Smooth muscle cell (in vitro differentiated cells): ENCODE measurements at regions not wholly inside any gene's neighbourhood (a gene's known extent, or its start where the extent isn't known, plus 50 kb on each side); places are given as distances from the start of the nearest gene placed in this dataset.

Experiments used
- DNase-seq: peaks from one replicate; lab custom pipeline; 2025; ENCODE audit not compliant: unreplicated experiment; lab: John Stamatoyannopoulos, UW
- H2AFZ ChIP-seq: fragments of 200-600 bp; sonication (generic); 2 replicates; pipeline ENCODE4 v1.6.0; 2016; ENCODE audit warnings: antibody characterized with exemption, low read depth, mild to moderate bottlenecking
- H3F3A ChIP-seq: fragments of 200-600 bp; sonication (generic); 2 replicates; pipeline ENCODE4 v1.6.0; 2017; ENCODE audit warnings: antibody characterized with exemption, low read depth
- H3K27ac ChIP-seq: fragments of 200-600 bp; sonication (generic); 2 replicates; pipeline ENCODE4 v1.5.1; 2016; ENCODE audit warnings: low read depth, mild to moderate bottlenecking
- H3K27me3 ChIP-seq: fragments of 200-600 bp; sonication (generic); 2 replicates; pipeline ENCODE4 v1.6.1; 2016; ENCODE audit warnings: low read depth, mild to moderate bottlenecking
- H3K36me3 ChIP-seq: fragments of 200-600 bp; sonication (generic); 2 replicates; pipeline ENCODE4 v1.5.1; 2016; ENCODE audit warnings: low read depth
- H3K4me1 ChIP-seq: fragments of 200-600 bp; sonication (generic); 2 replicates; pipeline ENCODE4 v1.5.1; 2016; ENCODE audit warnings: low read depth
- H3K4me2 ChIP-seq: fragments of 200-600 bp; sonication (generic); 2 replicates; pipeline ENCODE4 v1.6.0; 2016; ENCODE audit warnings: mild to moderate bottlenecking
- H3K4me3 ChIP-seq: fragments of 200-600 bp; sonication (generic); 2 replicates; pipeline ENCODE4 v1.5.1; 2016; ENCODE audit warnings: mild to moderate bottlenecking
- H3K79me2 ChIP-seq: fragments of 200-600 bp; sonication (generic); 2 replicates; pipeline ENCODE4 v1.6.0; 2016; ENCODE audit warnings: low read depth, mild to moderate bottlenecking
- H3K9ac ChIP-seq: fragments of 200-600 bp; sonication (generic); 2 replicates; pipeline ENCODE4 v1.6.0; 2016; ENCODE audit warnings: low read depth
- H3K9me3 ChIP-seq: fragments of 200-600 bp; sonication (generic); replicated peaks from 2 replicates; pipeline ENCODE4 v1.5.1; 2016; ENCODE audit warnings: low read depth
- H4K20me1 ChIP-seq: fragments of 200-600 bp; sonication (generic); 2 replicates; pipeline ENCODE4 v1.6.0; 2016; ENCODE audit warnings: low read depth
- CTCF ChIP-seq: fragments of 200-600 bp; sonication (generic); IDR thresholded peaks from 2 replicates; pipeline ENCODE4 v1.5.1; 2017; ENCODE audit warnings: borderline replicate concordance, mild to moderate bottlenecking, antibody characterized with exemption; ENCODE audit not compliant: insufficient read depth, poor library complexity, severe bottlenecking
- WGBS: methylation state at CpG from one replicate; pipeline ENCODE4 v1.1.7; 2016; ENCODE audit warnings: low lambda C conversion rate; 5-methylcytosine and 5-hydroxymethylcytosine counted together

GRCh38 chr2:136357007-136357380 lies 239.0 kb upstream of the CXCR4 start:
- Histone ChIP-seq H3K36me3 (no peaks in the 10 kb centered on the region), H3K4me1 (no peaks in the 10 kb centered on the region), H2AFZ (no peak overlapping the region), H4K20me1 (no peaks in the 10 kb centered on the region), H3K9ac (no peak overlapping the region), H3K27ac (no peak overlapping the region), H3K9me3 (no peaks in the 10 kb centered on the region), H3K79me2 (no peaks in the 10 kb centered on the region), H3K4me2 (no peak overlapping the region), H3K4me3 (no peak overlapping the region), H3K27me3 (no peaks in the 10 kb centered on the region), H3F3A (no peaks in the 10 kb centered on the region)
- TF ChIP-seq CTCF = no peak
- no peak for DNase-seq
- 83% methylated on average over 1 of the region's 1 CpG for WGBS

GRCh38 chr2:136356125-136357006 lies 238.4 kb upstream of the CXCR4 start:
- no peak overlapping the region for H3K27ac ChIP-seq
- H3K9ac ChIP-seq = no peak overlapping the region
- no peak overlapping the region for H3K4me2 ChIP-seq
- H3F3A ChIP-seq = no peaks in the 10 kb centered on the region
- no peaks in the 10 kb centered on the region for H3K9me3 ChIP-seq
- no peaks in the 10 kb centered on the region for H3K79me2 ChIP-seq
- no peak overlapping the region for H3K4me3 ChIP-seq
- no peak for TF ChIP-seq CTCF
- H2AFZ ChIP-seq = no peak overlapping the region
- no peak for DNase-seq
- no peaks in the 10 kb centered on the region for H3K27me3 ChIP-seq
- H4K20me1 ChIP-seq = no peaks in the 10 kb centered on the region
- H3K36me3 ChIP-seq = no peaks in the 10 kb centered on the region
- no peaks in the 10 kb centered on the region for H3K4me1 ChIP-seq
- 83% methylated on average over 10 of the region's 10 CpGs for WGBS

DNA sequence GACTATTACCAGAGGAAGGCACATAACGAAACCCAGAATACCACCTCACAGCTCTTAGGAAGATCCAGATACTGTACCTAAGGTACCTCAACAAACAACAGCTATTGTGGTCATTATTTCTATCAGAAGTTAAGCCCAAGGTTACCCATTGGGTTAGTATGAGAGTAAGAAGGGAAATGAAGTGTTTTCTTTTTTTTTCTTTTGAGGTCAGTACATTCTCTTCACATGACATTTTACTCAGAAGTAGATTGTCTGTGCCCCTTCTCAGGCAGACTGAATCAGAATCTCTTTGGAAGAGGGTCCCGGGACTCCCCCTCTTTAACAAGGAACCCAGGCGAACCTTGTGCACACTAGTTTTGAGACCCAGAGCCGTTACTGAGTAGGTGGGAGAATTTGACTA lies 233.7 kb upstream of the CXCR4 start:
- no peak for TF ChIP-seq CTCF
- WGBS = 93% methylated on average over 4 of the region's 4 CpGs
- H3K4me1 ChIP-seq = no peaks in the 10 kb centered on the region

GRCh38 chr2:136347981-136348380 lies 230.0 kb upstream of the CXCR4 start:
- H4K20me1 ChIP-seq = no peaks in the 10 kb centered on the region
- H3F3A ChIP-seq = no peaks in the 10 kb centered on the region
- no peak for TF ChIP-seq CTCF
- no peak overlapping the region for H3K4me2 ChIP-seq
- no peak overlapping the region for H3K27ac ChIP-seq
- H3K9me3 ChIP-seq = no peaks in the 10 kb centered on the region
- H3K9ac ChIP-seq = no peak overlapping the region
- H3K4me1 ChIP-seq = no peaks in the 10 kb centered on the region
- 52% methylated on average over 2 of the region's 2 CpGs for WGBS
- no peaks in the 10 kb centered on the region for H3K36me3 ChIP-seq
- H2AFZ ChIP-seq = no peak overlapping the region
- H3K79me2 ChIP-seq = no peaks in the 10 kb centered on the region
- DNase-seq = no peak
- no peaks in the 10 kb centered on the region for H3K27me3 ChIP-seq
- no peak overlapping the region for H3K4me3 ChIP-seq

More for the DNA sequence above, 233.7 kb upstream of the CXCR4 start:
- DNase-seq = no peak
- no peaks in the 10 kb centered on the region for H3K9me3 ChIP-seq
- no peak overlapping the region for H3K27ac ChIP-seq
- no peaks in the 10 kb centered on the region for H3K79me2 ChIP-seq
- no peak overlapping the region for H3K4me2 ChIP-seq
- H3K4me3 ChIP-seq = no peak overlapping the region
- no peaks in the 10 kb centered on the region for H3K36me3 ChIP-seq
- H3K9ac ChIP-seq = no peak overlapping the region
- H3K27me3 ChIP-seq = no peaks in the 10 kb centered on the region
- H4K20me1 ChIP-seq = no peaks in the 10 kb centered on the region
- H3F3A ChIP-seq = no peaks in the 10 kb centered on the region
- no peak overlapping the region for H2AFZ ChIP-seq
